Amygdala (tissue), 56 donors: ENCODE measurements at regions not wholly inside any gene's neighbourhood (a gene's known extent, or its start where the extent isn't known, plus 50 kb on each side); places are given as distances from the start of the nearest gene placed in this dataset.
A peak's percentile ranks its signal among the peaks of the same experiment; 100 is the strongest.
"Not testable (repeated sequence)": the region's sequence is repeated elsewhere in the genome, so short reads cannot be mapped to it uniquely, and the experiment has no call there.

Experiments used
- DNase-seq, 56 donors: peaks; one replicate each; lab custom pipeline; 2025; lab: John Stamatoyannopoulos, UW

GRCh38 chr2:44083054-44083453 lies 85.6 kb upstream of the PPM1B start:
- peak in 22 of 56 donors; percentile 3 to 51 (median 18) for DNase-seq

- DNase-seq = no peak
Observed at GRCh38 chr2:44084850-44085249, 83.8 kb upstream of the PPM1B start.

GRCh38 chr2:44086629-44087028 lies 82.0 kb upstream of the PPM1B start:
- peak in 24 of 56 donors; percentile 12 to 68 (median 36) for DNase-seq

- DNase-seq = peak; percentile 17 to 92 (median 79)
Observed at GRCh38 chr2:44087036-44087713, 81.5 kb upstream of the PPM1B start.

- DNase-seq = peak in 3 of 56 donors; percentile 21 to 49 (median 42)
Observed at GRCh38 chr2:44087714-44088092, 81.0 kb upstream of the PPM1B start.

- not testable (repeated sequence) for DNase-seq
Observed at GRCh38 chr2:44092519-44092918, 76.2 kb upstream of the PPM1B start.

GRCh38 chr2:44093970-44094369 lies 74.7 kb upstream of the PPM1B start:
- peak in 5 of 56 donors; percentile 2 to 28 (median 23) for DNase-seq

- DNase-seq = no peak
Observed at GRCh38 chr2:44097322-44097907, 71.3 kb upstream of the PPM1B start.

GRCh38 chr2:44098050-44098449 lies 70.6 kb upstream of the PPM1B start:
- no peak for DNase-seq

GRCh38 chr2:44098891-44099290 lies 69.8 kb upstream of the PPM1B start:
- DNase-seq = no peak

- no peak for DNase-seq
Observed at GRCh38 chr2:44100351-44100750, 68.3 kb upstream of the PPM1B start.

- DNase-seq = no peak
Observed at GRCh38 chr2:44101246-44101645, 67.4 kb upstream of the PPM1B start.

- no peak for DNase-seq
Observed at GRCh38 chr2:44102790-44103562, 65.7 kb upstream of the PPM1B start.

GRCh38 chr2:44103639-44104038 lies 65.0 kb upstream of the PPM1B start:
- no peak for DNase-seq

- DNase-seq = no peak
Observed at GRCh38 chr2:44104855-44105271, 63.8 kb upstream of the PPM1B start.

- not testable (repeated sequence) for DNase-seq
Observed at GRCh38 chr2:44106509-44106908, 62.2 kb upstream of the PPM1B start.

- DNase-seq = no peak
Observed at GRCh38 chr2:44107086-44107740, 61.5 kb upstream of the PPM1B start.

GRCh38 chr2:44107974-44108373 lies 60.7 kb upstream of the PPM1B start:
- DNase-seq = no peak

- DNase-seq = no peak
Observed at GRCh38 chr2:44109166-44109565, 59.5 kb upstream of the PPM1B start.

GRCh38 chr2:44110444-44110843 lies 58.2 kb upstream of the PPM1B start:
- DNase-seq = no peak

GRCh38 chr2:44112096-44112495 lies 56.6 kb upstream of the PPM1B start:
- no peak for DNase-seq
